NCI-H1105 treated with DMSO at 0.1 percent for 48 hours (cell line): ENCODE measurements at regions not wholly inside any gene's neighbourhood (a gene's known extent, or its start where the extent isn't known, plus 50 kb on each side); places are given as distances from the start of the nearest gene placed in this dataset.
"Not testable (repeated sequence)": the region's sequence is repeated elsewhere in the genome, so short reads cannot be mapped to it uniquely, and the experiment has no call there.

Experiments
- DNase-seq: peaks from one replicate; lab custom pipeline; 2025; lab: John Stamatoyannopoulos, UW

DNA sequence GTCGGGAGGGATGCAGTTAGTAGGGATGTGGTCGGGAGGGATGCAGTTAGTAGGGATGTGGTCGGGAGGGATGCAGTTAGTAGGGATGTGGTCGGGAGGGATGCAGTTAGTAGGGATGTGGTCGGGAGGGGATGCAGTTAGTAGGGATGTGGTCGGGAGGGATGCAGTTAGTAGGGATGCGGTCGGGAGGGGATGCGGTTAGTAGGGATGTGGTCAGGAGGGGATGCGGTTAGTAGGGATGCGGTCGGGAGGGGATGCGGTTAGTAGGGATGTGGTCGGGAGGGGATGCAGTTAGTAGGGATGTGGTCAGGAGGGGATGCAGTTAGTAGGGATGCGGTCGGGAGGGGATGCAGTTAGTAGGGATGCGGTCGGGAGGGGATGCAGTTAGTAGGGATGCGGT lies 96.2 kb downstream of the BDH1 start:
- DNase-seq = not testable (repeated sequence)

DNA sequence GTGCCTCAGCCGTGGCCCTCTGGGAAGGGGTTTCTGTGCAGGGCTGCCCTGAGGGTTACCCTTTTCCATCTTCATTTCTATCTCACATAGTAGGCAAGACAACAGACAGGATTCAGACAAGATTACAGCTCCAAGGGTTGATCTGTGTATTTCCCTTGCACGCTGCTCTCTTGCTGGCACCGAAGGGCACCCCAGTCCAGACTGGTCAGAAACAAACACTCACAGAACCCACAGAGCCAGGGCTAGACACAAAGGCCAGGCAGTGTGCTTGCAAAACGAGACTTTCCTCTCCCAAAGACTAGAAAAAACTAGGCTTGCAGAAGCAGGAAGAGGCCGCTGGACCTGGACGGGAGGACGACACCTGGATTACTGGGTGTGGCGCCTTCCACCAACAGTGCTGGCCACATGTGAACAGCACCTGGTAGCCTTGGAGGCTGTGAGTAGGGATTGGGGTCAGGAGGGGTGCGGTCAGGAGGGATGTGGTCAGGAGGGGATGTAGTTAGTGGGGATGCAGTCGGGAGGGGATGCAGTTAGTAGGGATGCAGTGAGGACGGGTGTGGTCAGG lies 96.8 kb downstream of the BDH1 start:
- DNase-seq = no peak

DNA sequence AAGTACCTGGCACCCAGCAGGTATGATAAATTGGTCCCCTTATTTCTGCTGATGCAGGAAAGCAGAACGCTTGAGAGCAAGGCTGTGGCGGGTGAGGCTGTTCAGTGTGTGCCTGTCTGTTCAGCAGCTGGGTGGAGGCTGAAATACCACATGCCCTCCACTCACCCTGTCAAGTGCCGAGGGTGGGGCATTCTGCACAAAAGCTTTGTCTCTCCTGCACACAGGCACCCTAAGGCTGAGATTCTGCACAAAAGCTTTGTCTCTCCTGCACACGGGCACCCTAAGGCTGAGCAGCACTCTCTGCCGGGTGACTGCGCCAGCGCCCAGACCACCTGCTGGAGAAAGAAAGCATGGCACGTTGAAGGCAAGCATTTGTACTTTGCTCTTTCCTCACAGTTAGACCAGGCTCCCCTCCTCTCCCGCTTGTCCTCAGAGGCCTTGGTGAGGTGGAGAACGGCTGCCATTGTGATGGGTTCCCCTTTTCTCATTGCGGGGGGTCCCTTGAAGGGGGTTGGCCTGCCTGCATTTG lies 97.5 kb downstream of the BDH1 start:
- no peak for DNase-seq

DNA sequence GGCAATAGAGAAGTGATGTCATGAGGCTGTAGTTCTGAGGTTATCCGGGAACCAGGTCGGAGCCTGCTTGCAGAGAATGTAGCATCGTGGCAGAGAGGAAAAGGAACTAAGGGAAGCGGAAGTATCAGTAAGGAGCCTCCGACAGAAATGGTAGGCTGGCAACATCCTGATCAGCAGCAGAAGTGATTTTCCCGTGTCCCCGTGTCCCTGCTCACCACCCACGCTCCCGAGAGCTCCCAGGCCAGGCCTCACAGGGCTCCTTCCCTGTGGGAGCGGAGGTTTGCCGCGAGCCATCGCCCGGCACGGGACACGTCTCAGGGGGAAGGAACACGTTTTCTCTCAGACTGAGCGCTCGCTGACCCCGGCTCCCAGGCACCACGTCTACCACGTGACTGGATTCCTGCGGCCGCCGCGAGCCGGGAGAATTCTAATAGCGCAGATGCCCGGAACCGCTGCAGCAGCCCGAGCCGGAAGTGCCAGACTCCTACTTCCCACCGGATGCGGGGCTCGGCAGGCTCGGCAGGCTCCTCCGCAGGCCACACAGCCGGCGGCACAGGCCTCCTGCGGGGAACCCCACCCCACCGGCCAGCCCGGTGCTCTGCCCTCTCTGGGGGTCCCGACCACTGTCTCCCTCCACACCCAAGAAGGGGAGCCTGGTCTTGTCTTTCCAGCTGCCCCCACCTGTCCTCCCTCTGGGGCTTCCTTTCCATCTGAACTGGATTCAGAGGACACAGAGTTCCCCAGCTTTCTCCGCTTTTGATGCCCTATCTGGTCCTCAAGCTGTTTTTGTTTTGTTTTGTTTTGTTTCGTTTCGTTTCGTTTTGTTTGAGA lies 99.3 kb downstream of the BDH1 start:
- DNase-seq = no peak

DNA sequence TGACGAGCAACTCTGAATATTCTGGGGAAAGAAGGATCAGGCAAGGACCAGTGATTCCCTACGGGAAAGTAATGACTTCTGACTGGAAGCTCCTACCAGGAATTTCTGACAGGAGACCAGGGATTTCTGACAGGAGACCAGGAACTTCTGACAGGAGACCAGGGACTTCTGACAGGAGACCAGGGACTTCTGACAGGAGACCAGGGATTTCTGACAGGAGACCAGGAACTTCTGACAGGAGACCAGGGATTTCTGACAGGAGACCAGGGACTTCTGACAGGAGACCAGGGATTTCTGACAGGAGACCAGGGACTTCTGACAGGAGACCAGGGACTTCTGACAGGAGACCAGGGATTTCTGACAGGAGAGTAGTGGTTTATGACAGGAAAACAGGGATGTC lies 100.9 kb downstream of the BDH1 start:
- not testable (repeated sequence) for DNase-seq

DNA sequence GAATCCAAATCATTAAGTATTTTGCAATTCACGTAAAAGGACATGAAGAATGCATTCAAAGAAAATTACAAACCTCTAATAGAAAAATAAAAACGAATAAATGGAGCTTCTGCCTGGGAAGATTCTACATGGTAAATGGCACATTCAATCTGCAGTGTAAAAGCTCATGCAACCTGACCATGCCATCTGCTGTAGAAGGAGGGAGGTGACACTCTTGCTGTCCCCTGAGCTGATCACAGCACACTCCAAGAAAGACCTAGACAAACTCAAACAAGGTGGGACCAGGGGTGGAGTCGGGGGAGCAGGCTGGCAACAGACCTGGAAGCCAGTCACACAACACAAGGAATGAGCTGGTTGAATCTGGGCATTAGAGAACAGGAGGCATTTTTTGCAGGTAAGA lies 101.8 kb downstream of the BDH1 start:
- DNase-seq = peak; percentile 16

DNA sequence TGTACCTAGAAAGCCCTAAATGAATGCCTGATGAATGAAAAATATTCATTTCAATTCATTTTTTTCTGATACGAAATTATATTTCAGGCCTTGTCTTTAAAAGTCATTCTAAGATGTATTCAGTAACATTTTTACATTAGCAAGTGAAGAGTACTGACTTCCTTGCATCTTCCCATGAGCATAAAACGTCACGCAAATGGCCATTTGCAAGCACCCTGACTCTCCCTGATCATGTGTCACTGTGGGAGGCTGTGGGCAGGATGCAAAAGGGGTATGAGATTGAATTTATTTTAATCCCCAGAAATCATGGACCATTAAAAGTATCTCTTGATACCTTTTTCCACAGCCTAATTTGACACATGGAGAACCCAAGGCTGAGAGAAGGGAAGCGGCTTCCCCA lies 105.0 kb downstream of the BDH1 start:
- no peak for DNase-seq

DNA sequence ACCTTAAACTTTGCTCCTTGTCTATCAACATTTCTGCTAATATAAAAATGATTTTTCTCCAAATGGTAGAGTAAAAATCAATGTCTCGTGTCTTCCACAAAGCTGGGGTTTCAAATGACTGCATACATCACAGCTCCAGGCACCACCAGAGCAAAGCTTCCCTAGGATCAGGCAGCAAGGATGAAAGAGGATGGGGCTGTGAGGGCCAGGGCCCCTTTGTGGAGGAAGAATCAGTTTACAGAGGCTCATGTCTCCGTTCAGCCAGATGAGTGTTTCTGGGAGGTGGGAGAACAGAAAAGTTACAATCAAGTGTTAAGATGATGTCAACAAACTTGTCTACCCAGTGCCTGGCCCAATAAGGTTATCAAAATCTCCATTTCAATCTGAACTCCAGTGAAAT lies 105.5 kb downstream of the BDH1 start:
- DNase-seq = no peak

DNA sequence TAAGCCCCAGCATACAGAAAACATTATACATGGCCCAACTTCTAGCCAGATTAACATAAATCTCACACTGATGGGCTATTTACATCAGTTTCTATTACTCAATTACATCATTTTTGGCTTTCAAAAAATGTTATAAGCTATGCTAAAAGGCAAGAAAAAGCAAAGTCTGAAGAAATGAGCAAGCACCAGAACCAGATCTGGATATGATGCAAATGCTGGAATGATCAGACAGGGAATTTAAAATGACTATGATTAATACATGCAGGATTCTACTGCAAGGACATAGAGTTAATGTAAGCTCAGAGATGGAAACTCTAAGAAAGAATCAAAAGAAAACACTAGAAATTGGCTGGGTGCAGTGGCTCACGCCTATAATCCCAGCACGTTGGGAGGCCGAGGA lies 106.6 kb downstream of the BDH1 start:
- not testable (repeated sequence) for DNase-seq

DNA sequence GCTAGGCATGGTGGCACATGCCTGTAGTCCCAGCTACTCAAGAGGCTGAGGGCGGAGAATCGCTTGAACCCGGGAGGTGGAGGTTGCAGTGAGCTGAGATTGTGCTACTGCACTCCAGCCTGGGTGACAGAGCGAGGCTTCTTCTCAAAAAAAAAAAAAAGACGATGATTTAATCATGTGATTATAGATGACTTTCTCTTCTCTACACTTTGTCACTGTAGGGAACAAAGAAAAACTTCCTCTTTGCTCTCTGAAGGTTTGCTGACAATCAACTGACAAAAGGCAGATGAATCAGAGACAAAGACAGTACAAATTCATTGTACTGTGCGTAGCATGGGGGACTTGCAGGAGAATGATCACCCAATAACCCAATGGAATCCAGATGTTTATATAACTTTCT lies 108.0 kb downstream of the BDH1 start:
- DNase-seq = not testable (repeated sequence)

DNA sequence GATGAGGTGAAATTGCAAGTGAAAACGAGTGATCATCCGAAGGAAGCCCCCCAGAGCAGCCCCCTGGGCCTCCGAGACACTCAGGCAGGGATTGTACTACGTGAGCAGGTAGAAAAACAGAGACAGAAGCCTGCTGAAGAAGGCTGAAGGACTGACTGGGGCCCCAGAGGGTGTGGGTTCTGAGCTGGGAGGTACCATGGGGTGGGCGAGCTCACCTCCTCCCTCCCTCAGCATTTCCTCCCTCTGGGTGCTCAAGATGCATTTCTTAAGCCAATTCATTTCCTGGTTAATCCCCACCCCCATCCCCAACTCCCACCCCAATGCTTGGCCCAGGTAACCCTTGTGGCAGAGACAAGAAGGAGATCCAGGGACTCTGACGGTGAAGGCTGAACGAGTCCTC lies 108.7 kb downstream of the BDH1 start:
- DNase-seq = no peak

DNA sequence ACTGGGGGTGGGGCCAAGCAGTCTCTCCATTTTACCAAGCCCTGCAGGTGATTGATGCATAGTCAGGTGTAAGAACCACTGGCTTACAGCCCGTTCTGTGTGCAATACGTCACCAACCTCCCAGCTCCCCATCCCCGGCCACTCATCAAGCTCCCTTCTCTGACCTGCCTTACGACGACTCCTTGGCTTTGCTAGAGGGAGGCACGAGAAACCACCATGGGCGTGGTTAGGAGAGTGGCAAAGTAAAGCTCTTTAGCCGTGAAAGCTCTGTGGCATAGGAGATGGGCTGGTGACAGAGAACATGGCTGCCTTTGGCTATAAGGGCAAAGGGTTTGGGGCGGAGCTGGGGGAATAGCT lies 109.1 kb downstream of the BDH1 start:
- DNase-seq = no peak

DNA sequence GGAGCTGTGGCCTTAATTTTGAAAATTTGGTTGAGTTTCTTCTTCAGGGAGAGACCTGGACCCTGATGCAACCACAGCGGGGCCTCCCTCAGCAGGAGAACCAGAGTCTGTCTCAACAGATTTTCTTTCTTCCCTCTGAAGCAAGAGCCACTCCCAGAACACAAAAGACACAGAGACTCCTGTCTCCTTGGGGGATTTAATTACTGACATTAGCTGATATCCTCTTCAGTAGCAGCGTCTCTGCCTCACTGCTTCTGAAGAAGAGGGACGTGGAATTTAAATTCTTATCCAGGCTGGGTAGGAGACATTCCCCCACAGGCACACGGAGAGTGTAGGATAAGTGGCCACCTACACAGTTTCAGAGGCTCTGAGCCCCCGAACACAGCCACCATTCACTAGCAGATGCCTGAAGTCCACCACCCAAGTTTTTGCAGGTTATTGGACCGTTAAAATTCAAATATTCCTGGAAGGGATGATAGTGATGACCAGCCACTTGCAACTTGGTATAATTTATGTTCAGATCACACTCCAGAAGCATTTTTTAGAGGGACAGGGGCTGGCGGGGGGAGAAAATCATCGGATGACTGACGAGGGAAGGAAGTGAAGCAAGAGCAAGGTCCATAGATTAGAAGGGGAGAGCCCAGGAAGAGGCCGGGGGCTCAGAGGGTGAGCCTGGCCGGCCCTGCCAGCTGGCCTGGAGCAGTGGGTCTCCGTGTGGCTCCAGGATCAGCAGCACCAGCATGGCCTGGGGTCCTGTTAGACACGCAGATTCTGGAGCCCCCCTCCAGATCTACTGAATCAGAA lies 109.7 kb downstream of the BDH1 start:
- no peak for DNase-seq

DNA sequence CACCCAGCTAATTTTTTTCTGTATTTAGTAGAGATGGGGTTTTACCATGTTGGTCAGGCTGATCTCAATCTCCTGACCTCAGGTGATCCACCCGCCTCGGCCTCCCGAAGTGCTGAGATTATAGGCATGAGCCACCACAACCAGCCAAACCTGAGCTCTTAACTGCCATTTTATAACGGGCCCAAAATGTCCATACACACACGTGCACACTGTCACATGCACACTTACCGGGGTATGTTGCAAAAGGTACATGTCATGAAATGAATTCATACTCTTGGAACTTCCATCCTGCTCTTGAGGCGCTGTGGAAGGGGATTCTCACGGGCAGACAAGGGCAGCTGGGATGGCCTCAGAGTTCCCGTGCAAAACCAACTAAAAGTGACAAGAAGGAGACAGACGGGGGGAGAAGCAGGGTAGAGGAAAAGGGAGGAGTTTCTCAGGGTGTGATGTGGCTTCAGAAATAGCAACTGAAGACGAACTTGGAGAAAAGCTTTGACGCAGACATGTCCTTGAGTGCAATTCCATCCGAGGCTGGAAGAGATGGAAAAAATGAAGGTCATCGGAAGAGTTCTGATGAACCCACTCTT lies 110.9 kb downstream of the BDH1 start:
- DNase-seq = no peak

DNA sequence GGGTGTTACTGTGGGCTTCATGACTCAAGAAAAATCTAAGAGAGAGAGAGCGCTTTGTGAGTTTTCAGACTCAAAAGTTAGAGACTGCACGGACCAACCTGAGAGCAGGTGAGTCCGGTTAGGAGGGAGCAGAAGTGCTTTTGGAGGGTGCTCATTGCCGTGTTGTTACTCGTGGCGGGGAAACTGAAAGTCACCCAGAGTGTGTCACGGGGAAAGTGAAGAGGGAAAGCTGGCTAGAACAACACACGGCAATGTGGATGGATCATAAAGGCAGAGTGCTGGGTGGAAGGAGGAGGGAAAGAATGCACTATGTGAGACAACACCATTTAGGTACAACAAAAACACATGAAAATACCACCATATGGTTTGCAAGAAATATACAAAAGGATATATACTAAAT lies 112.3 kb downstream of the BDH1 start:
- DNase-seq = no peak

DNA sequence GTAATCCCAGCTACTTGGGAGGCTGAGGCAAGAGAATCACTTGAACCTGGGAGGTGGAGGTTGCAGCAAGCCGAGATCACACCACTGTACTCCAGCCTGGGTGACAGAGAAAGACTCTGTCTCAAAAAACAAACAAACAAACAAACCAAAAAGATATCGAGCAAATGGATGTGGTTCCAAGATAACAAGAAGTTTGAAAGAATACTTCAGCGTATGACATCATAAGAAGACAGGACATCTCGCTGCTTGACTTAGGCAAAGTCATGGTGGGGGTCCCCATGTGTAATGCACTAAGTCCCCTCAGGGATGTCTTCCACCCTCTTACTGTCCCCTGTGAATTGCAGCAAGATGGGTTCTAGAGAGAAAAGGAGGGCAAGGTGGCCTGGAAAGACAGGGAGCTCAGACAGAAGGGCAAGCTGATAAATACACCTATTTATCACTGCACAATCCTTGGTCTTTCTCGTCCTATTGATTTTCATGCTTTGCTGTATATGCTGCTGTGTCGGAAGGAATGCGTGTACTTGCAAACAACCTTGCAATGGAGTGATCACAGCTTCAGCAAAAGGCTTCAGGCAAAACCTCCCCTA lies 115.0 kb downstream of the BDH1 start:
- DNase-seq = no peak

DNA sequence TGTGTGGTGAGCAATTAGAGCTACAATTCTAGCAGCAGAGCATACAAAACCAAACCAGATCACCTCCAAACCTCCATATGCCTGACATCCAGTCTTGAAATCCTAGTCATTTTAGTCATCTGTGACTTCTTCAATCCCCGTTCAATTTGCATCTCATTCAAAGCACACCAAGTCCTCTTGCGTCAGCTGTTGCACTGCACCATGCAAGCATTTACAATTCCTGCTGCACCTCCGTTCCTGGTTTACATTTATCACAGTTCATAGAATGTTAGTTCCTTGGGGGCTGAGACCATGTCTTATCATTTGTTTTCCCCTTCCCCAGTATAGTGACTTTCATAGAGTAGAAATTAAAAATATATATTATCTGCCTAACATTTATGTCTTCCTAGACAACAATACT lies 116.9 kb downstream of the BDH1 start:
- no peak for DNase-seq

DNA sequence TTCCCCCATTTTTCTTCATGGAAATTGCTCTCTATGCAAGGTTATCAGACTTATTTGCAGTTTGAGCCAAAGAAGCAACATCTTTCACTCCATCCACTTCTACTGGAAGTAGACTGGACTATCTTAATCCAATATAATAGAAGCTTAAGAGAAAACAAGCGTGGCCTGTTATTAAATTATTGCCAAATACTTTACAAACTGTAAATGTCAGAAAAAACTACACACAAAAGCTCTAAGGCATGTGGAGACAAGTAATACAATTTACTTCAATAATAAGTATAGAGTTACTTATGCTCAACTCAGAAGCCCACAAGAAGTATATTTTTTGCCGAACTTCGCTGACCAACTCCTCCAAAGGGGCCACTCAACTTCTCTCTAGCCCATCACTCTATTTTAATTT lies 120.3 kb downstream of the BDH1 start:
- DNase-seq = no peak

DNA sequence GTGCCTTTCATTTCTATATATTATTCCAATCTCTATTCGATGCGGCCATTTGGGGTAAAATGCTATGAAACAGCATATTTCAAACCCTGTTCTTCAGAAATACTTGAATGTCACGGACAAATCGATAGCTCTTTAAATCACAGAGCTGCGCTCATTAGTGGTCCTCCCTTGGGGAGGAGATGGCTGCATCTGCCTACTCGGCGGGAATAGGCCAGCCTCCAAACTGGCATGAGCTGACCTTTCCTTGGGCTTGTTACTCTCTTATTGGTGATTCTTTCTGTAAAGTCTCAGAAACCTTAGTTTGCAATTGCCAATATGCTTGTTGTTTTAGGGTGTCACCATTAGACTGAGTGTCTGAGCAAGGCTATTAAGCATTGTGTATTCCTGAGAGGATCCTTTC lies 120.9 kb downstream of the BDH1 start:
- no peak for DNase-seq

DNA sequence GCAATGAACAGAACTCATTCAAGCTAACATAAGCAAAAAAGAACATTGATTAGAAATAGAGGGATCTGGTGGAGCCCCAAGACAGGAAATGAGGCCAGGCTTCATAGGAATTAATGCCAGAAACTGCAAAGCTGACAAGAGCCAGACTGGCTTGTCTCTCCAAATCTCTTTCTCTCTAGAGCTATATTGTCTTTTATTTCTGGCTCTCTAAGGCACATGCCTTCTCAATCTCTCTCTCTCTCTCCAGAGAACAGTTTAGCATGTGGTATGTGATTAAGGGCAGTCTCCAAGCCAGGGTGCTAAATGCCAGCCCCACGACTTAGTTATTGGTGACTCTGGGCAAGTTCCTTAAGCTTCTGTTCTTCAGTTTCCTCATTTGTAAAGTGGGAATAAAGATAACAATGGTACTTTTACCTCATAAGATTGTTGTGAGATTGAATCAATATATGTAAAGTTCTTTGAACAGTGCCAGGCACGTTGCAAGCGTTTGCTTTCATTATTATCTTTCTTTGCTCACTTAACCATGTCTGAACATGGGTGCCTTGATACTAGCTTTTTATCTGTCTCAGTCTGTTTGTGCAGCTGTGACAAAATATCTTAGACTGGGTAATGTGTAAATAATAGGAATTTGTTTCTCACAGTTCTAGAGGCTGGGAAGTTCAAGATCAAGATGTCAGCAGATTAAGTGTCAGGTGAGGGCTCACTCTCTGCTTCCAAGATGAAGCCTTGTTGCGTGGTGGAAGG lies 123.2 kb downstream of the BDH1 start:
- no peak for DNase-seq

DNA sequence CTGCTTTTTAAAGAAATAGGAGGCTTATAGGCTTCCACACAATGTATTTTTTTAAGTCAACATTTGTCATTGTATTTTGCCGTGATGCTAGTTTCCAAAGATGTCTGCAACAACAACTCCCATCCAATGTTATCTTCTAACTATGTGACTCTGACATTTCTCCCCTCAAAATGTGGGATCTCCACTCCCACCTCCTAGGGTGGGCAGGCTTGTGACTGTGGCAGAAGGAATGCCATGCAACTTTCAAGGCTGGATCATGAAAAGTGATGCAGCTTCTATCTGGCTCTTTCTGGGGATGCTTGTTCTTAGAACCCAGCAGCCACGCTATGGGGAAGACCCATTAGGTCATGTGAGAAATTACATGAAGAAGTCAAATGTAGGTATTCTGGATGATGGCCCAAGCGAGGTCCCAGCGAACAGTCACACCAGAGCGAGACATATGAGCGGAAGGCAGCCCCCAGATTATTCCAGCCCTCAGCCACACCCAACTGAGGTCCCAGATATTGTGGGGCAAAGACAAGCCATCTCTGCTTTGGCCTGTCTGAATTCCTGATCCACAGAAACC lies 124.3 kb downstream of the BDH1 start:
- DNase-seq = no peak
